AG09319 (cell line): ENCODE measurements at regions not wholly inside any gene's neighbourhood (a gene's known extent, or its start where the extent isn't known, plus 50 kb on each side); places are given as distances from the start of the nearest gene placed in this dataset.

Experiments
- DNase-seq: peaks from one replicate; pipeline ENCODE4 v3.0.0-alpha.2; 2010; ENCODE audit warnings: low read depth; ENCODE audit errors: extremely low read depth
- CTCF ChIP-seq: IDR thresholded peaks from 2 replicates; pipeline ENCODE4 v1.5.1; 2011; ENCODE audit warnings: low read depth, mild to moderate bottlenecking, inconsistent platforms, low read length, moderate library complexity

- no peak for DNase-seq
- TF ChIP-seq CTCF: no peak
These were observed 103.8 kb upstream of the OSR1 start for GRCh38 chr2:19462256-19462645.

- DNase-seq: no peak
- TF ChIP-seq CTCF: no peak
These were observed 103.3 kb upstream of the OSR1 start for GRCh38 chr2:19461504-19462255.

- TF ChIP-seq CTCF: no peak
- DNase-seq: no peak
These were observed 102.3 kb upstream of the OSR1 start for GRCh38 chr2:19460761-19461160.

- no peak for TF ChIP-seq CTCF
- no peak for DNase-seq
These were observed 100.1 kb upstream of the OSR1 start for GRCh38 chr2:19458427-19459003.

- no peak for TF ChIP-seq CTCF
- no peak for DNase-seq
These were observed 99.4 kb upstream of the OSR1 start for GRCh38 chr2:19457809-19458208.

- no peak for TF ChIP-seq CTCF
- no peak for DNase-seq
These were observed 98.4 kb upstream of the OSR1 start for GRCh38 chr2:19456705-19457309.

GRCh38 chr2:19454125-19454524 lies 95.7 kb upstream of the OSR1 start:
- no peak for DNase-seq
- TF ChIP-seq CTCF: no peak
